ENCODE measurements at regions not wholly inside any gene's neighbourhood (a gene's known extent, or its start where the extent isn't known, plus 50 kb on each side); places are given as distances from the start of the nearest gene placed in this dataset.

DNA sequence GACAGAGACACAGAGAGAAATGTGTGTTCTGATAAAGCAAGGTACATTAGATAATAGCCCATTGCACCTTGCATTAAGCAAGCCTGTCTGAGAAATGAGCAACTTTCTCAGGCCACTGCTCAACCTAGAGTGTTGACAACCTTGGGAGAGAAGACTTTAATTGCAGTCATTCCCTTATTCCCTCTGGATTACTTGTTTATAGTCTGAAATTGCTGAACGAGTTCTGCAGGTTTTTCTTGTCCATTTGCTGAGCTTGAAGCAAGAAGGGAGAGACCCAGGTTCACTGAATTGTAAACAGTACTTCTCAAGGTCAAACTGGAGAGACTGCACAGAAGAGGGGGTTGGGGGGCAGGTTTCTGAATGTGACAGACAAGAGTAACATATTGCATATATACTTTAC is 159.4 kb upstream of the PLEKHG7 start:
- peaks cover 36% of the 10 kb centered on the region for H3K4me1 ChIP-seq (ENCODE audit: insufficient read depth, low read length)
- no TSS peak for BruUV-seq (replicated peaks)
- no peaks in the 10 kb centered on the region for H3K36me3 ChIP-seq (ENCODE audit: low read depth, low read length)
- no peak overlapping the region for H3K9ac ChIP-seq (ENCODE audit: low read length)
- H3K27ac ChIP-seq (ENCODE audit: low read length) = no peak overlapping the region
- no peaks in the 10 kb centered on the region for H3F3A ChIP-seq (ENCODE audit: low read length, unreplicated experiment)
- DNase-seq (peak; percentile 79), ATAC-seq (peak; percentile 38)
- H3K9me2 ChIP-seq (replicated peaks; ENCODE audit: low read length) = no peaks in the 10 kb centered on the region
- TF ChIP-seq, protein P1, sequence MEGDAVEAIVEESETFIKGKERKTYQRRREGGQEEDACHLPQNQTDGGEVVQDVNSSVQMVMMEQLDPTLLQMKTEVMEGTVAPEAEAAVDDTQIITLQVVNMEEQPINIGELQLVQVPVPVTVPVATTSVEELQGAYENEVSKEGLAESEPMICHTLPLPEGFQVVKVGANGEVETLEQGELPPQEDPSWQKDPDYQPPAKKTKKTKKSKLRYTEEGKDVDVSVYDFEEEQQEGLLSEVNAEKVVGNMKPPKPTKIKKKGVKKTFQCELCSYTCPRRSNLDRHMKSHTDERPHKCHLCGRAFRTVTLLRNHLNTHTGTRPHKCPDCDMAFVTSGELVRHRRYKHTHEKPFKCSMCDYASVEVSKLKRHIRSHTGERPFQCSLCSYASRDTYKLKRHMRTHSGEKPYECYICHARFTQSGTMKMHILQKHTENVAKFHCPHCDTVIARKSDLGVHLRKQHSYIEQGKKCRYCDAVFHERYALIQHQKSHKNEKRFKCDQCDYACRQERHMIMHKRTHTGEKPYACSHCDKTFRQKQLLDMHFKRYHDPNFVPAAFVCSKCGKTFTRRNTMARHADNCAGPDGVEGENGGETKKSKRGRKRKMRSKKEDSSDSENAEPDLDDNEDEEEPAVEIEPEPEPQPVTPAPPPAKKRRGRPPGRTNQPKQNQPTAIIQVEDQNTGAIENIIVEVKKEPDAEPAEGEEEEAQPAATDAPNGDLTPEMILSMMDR (conservative IDR thresholded peaks at IDR 0.05; ENCODE audit: low read depth, low read length) = no peak
- TF ChIP-seq EZH2 (IDR thresholded peaks at IDR 0.05; ENCODE audit: low read length, unreplicated experiment) (no peak), EZH2phosphoT487 (IDR thresholded peaks at IDR 0.05; ENCODE audit: borderline replicate concordance, low read length) (no peak)
- intact Hi-C loops (cut with micrococcal nuclease) = no loop called here
- ChIA-PET CTCF (no interaction called here), POLR2A (ENCODE audit: unreplicated experiment) (interaction anchor here (0.5 to 0.7 kb wide), 2 partner anchors 27 to 1193 kb away, joined by 3 to 11 read pairs; no protein-coding TSS in a partner anchor)
- no peaks in the 10 kb centered on the region for H3K79me2 ChIP-seq (ENCODE audit: low read length)
- H4K20me1 ChIP-seq (ENCODE audit: low read length) = no peaks in the 10 kb centered on the region
- H3K9me3 ChIP-seq (ENCODE audit: low read length) = no peaks in the 10 kb centered on the region
- no peak overlapping the region for H2AFZ ChIP-seq (ENCODE audit: low read length)
- H3K27me3 ChIP-seq (ENCODE audit: low read length) = no peaks in the 10 kb centered on the region
- no peak overlapping the region for H3K4me3 ChIP-seq (ENCODE audit: low read length)
- H3K4me2 ChIP-seq (ENCODE audit: low read length) = peak overlapping the region; percentile 44

DNA sequence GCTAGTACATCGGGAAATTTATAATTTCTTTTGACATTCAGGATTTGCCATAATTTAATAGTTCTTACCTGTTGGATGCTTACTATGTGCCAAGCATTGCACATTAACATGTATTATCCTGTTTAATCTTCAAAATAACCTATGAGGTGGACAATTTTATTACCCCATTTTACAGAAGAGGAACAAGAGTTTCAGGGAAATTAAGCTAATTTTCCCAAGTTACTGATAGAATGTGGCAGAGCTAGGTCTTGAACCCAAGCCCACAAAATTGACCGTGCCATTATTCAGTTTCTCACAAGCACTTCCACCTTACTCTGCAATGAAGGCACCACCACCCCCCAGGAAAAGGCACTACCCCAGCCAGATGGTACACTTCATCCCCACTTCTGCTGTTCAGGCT is 161.1 kb upstream of the PLEKHG7 start:
- intact Hi-C loops (cut with micrococcal nuclease) = no loop called here
- CTCF ChIA-PET = no interaction called here
- Histone ChIP-seq H4K20me1 (ENCODE audit: low read length) (no peaks in the 10 kb centered on the region), H2AFZ (ENCODE audit: low read length) (no peak overlapping the region), H3K4me1 (ENCODE audit: insufficient read depth, low read length) (peaks cover 36% of the 10 kb centered on the region), H3K9ac (ENCODE audit: low read length) (no peak overlapping the region), H3K4me3 (ENCODE audit: low read length) (no peak overlapping the region), H3K4me2 (ENCODE audit: low read length) (no peak overlapping the region), H3F3A (ENCODE audit: low read length, unreplicated experiment) (no peaks in the 10 kb centered on the region), H3K9me2 (replicated peaks; ENCODE audit: low read length) (no peaks in the 10 kb centered on the region), H3K36me3 (ENCODE audit: low read depth, low read length) (no peaks in the 10 kb centered on the region), H3K9me3 (ENCODE audit: low read length) (no peaks in the 10 kb centered on the region), H3K79me2 (ENCODE audit: low read length) (no peaks in the 10 kb centered on the region), H3K27me3 (ENCODE audit: low read length) (no peaks in the 10 kb centered on the region), H3K27ac (ENCODE audit: low read length) (no peak overlapping the region)
- no peak for TF ChIP-seq EZH2 (IDR thresholded peaks at IDR 0.05; ENCODE audit: low read length, unreplicated experiment)
- TF ChIP-seq EZH2phosphoT487 (IDR thresholded peaks at IDR 0.05; ENCODE audit: borderline replicate concordance, low read length) = no peak
- DNase-seq (no peak), ATAC-seq (no peak)
- BruUV-seq (replicated peaks) = no TSS peak
- POLR2A ChIA-PET (ENCODE audit: unreplicated experiment) = interaction anchor here (0.6 kb wide), 1 partner anchor 1029 kb away, joined by 3 read pairs; no protein-coding TSS in a partner anchor

DNA sequence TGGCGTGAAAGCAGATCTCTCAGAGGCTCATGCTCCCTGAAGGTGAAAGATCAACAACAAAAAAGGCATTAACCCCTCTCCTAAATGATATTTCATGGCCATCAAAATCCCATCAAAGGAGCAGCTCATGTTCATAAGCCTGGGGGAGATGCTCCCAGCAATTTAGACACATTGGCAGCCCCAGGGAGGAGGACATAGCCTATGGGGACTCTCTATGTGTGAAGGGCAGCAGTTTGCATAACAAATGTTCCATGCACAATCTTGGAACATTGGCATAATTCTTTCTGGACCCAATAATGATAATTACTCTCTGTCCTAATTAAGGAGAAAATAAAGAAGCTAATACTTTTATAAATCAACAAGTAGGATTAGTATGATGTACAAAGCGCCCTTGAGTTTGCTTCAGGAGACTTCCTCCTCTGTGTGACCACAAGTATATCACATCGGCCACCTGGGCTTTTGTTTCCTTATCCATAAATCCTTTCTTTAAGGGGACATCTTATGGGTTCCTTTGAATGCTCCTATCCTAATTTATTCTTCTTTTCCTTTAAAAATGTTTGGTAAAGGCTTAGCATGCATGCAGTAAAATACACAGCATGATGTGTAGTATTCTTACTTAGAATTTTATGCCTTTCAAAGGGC is 161.9 kb upstream of the PLEKHG7 start:
- TF ChIP-seq, protein P1 (conservative IDR thresholded peaks at IDR 0.05; ENCODE audit: low read depth, low read length) = no peak
- TF ChIP-seq EZH2phosphoT487 (IDR thresholded peaks at IDR 0.05; ENCODE audit: borderline replicate concordance, low read length) (no peak), EZH2 (IDR thresholded peaks at IDR 0.05; ENCODE audit: low read length, unreplicated experiment) (no peak)
- ChIA-PET POLR2A (ENCODE audit: unreplicated experiment) (no interaction called here), CTCF (no interaction called here)
- Histone ChIP-seq H3K9me2 (replicated peaks; ENCODE audit: low read length) (no peaks in the 10 kb centered on the region), H3K27ac (ENCODE audit: low read length) (no peak overlapping the region), H2AFZ (ENCODE audit: low read length) (no peak overlapping the region), H3K9me3 (ENCODE audit: low read length) (no peaks in the 10 kb centered on the region), H4K20me1 (ENCODE audit: low read length) (no peaks in the 10 kb centered on the region), H3F3A (ENCODE audit: low read length, unreplicated experiment) (no peaks in the 10 kb centered on the region), H3K27me3 (ENCODE audit: low read length) (no peaks in the 10 kb centered on the region), H3K79me2 (ENCODE audit: low read length) (no peaks in the 10 kb centered on the region), H3K36me3 (ENCODE audit: low read depth, low read length) (no peaks in the 10 kb centered on the region), H3K9ac (ENCODE audit: low read length) (no peak overlapping the region), H3K4me3 (ENCODE audit: low read length) (no peak overlapping the region), H3K4me1 (ENCODE audit: insufficient read depth, low read length) (peaks cover 36% of the 10 kb centered on the region), H3K4me2 (ENCODE audit: low read length) (no peak overlapping the region)
- ATAC-seq (no peak), DNase-seq (no peak)
- BruUV-seq (replicated peaks) = no TSS peak
- intact Hi-C loops (cut with micrococcal nuclease) = no loop called here
